ENCODE measurements at regions not wholly inside any gene's neighbourhood (a gene's known extent, or its start where the extent isn't known, plus 50 kb on each side); places are given as distances from the start of the nearest gene placed in this dataset.

GRCh38 chr5:67997892-67998457 lies 217.6 kb upstream of the PIK3R1 start:
- peak in 1 of 6 experiments; percentile 15 for TF ChIP-seq CTCF (IDR thresholded peaks at IDR 0.05)
- no peak for TF ChIP-seq POLR2A (IDR thresholded peaks at IDR 0.05)

Measured in Peyer's patch (tissue), 4 donors.